ENCODE measurements at regions not wholly inside any gene's neighbourhood (a gene's known extent, or its start where the extent isn't known, plus 50 kb on each side); places are given as distances from the start of the nearest gene placed in this dataset.

DNA sequence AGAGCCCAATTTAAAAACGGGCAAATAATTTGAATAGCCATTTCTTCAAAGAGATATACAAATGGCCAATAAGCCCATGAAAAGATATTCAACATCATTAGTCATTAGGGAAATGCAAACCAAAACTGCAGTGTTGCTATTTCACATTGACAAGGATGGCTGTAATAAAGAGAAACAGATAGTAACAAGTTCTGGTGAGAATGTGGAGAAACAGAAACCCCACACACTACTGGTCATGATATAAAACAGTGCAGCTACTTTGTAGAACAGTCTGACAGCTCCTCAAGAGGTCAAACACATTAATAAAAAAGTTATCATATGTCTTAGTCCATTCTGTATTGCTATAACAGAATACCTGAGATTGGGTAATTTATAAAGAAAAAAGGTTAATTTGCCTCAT, 237.0 kb upstream of the GRAMD2B start:
- TF ChIP-seq TAF1 (conservative IDR thresholded peaks at IDR 0.05) = no peak
- TF ChIP-seq, protein P1, sequence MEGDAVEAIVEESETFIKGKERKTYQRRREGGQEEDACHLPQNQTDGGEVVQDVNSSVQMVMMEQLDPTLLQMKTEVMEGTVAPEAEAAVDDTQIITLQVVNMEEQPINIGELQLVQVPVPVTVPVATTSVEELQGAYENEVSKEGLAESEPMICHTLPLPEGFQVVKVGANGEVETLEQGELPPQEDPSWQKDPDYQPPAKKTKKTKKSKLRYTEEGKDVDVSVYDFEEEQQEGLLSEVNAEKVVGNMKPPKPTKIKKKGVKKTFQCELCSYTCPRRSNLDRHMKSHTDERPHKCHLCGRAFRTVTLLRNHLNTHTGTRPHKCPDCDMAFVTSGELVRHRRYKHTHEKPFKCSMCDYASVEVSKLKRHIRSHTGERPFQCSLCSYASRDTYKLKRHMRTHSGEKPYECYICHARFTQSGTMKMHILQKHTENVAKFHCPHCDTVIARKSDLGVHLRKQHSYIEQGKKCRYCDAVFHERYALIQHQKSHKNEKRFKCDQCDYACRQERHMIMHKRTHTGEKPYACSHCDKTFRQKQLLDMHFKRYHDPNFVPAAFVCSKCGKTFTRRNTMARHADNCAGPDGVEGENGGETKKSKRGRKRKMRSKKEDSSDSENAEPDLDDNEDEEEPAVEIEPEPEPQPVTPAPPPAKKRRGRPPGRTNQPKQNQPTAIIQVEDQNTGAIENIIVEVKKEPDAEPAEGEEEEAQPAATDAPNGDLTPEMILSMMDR (IDR thresholded peaks at IDR 0.05; ENCODE audit: low read depth, low read length, missing input control) = no peak
- no peak for TF ChIP-seq SP1 (IDR thresholded peaks at IDR 0.05)
- TF ChIP-seq, protein P2, sequence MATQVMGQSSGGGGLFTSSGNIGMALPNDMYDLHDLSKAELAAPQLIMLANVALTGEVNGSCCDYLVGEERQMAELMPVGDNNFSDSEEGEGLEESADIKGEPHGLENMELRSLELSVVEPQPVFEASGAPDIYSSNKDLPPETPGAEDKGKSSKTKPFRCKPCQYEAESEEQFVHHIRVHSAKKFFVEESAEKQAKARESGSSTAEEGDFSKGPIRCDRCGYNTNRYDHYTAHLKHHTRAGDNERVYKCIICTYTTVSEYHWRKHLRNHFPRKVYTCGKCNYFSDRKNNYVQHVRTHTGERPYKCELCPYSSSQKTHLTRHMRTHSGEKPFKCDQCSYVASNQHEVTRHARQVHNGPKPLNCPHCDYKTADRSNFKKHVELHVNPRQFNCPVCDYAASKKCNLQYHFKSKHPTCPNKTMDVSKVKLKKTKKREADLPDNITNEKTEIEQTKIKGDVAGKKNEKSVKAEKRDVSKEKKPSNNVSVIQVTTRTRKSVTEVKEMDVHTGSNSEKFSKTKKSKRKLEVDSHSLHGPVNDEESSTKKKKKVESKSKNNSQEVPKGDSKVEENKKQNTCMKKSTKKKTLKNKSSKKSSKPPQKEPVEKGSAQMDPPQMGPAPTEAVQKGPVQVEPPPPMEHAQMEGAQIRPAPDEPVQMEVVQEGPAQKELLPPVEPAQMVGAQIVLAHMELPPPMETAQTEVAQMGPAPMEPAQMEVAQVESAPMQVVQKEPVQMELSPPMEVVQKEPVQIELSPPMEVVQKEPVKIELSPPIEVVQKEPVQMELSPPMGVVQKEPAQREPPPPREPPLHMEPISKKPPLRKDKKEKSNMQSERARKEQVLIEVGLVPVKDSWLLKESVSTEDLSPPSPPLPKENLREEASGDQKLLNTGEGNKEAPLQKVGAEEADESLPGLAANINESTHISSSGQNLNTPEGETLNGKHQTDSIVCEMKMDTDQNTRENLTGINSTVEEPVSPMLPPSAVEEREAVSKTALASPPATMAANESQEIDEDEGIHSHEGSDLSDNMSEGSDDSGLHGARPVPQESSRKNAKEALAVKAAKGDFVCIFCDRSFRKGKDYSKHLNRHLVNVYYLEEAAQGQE (IDR thresholded peaks at IDR 0.05) = no peak

Measured in liver (tissue), 3 donors.